ENCODE measurements at regions not wholly inside any gene's neighbourhood (a gene's known extent, or its start where the extent isn't known, plus 50 kb on each side); places are given as distances from the start of the nearest gene placed in this dataset.

DNA sequence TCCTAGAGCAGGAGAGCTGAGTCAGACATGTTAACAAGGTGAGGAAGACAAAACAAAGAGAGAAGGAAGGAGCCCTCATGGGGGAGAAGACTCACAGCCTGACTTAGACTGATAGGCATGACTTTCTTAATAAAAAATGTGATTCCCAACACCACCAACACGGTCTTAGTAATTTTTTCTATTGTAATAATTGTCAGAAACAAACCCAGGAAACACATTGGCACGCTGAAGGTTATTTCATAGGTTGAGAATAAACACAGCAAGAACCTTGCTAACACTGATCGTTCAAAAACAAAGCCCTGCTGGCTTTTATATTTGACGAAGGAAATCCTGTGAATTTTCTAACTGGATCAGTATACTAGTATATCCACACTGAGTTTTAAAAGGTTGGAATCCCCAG, 286.8 kb downstream of the HACE1 start:
- DNase-seq: no peak

DNA sequence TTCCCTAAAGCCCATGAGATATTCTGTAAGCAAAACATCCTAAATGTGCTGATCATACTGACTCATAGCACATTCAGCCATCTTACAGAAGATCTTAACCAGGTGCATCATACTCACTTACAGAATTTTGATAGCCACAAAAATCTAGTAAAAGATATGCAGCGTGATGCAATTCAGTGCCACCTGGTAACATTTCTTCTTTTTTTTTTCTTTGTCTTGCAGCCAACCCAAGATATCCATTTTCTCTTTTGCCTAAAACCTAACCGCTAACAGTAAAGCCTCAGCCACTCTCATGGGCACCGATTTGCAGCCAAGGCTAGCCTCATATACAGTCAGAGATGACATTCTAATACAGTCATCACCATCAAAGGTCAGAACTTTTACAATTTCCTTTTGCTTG, 293.3 kb downstream of the HACE1 start:
- DNase-seq: no peak

DNA sequence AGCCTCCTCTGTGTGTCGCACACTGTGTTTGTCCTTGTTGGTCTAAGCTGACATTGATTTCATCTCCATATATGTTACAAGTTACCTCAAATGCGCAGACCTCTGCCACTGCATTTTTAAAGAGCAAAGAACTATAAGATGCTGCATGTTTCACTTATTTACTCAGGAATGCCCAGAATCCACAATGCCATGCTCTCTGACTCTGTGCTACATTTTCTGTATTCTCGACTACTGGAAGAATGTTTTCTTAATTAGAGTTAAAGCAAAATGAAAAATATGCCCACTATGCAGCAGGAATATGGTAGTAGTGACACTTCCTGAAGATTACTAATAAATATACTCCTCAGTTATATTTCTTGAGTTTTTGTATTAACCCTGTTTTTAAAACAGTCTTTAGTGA, 296.4 kb downstream of the HACE1 start:
- DNase-seq: no peak

DNA sequence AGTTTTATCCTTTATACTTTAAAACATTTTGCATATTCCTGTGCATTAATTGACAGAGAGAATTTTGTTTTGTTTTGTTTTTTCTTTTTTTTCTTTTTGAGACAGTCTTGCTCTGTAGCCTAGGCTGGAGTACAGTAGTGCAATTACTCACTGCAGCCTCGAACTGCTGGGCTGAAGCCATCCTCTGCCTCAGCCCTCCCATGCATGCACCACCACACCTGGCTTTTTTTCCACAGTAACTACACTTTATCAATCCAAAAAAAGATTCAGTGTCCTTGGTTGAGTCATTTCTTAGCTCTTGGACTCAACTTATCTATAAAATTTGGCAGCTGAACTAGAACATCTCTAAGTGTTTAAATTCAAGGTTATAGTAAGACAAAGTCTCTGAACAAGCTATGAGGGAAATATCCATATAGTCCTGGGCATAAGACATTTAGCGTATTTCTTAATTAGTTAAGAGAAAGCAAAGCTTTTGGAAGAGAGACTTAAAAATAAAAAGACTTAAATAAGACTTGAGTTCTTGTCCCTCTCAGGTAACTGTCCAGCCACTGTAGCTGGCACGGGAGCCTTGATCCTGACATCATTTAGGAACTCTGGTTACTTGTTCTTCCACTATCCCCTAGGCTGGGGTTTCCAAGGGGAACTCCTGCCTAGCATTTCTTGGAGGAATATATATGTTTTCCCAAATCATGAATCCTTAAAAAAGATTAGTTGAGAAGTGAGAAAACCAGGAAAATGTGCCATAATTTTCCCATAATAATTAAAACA, 300.1 kb downstream of the HACE1 start:
- no peak for DNase-seq

DNA sequence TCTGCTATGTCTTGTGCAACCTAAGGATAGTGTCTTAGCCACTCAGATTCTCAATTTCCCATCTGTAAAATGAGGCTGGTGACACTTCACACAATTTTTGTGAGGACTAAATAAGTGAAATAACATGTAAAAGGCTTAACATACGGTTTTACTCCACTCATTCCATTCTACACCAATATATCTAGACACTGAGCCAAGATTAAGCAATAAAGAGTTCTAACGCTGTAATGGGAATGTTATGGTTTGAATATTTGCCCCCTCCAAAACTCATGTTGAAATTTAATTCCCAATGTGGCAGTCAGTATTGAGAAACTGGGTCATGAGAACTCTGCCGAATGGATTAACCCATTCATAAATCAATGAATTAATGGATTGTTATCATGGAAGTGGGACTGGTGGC, 301.0 kb downstream of the HACE1 start:
- DNase-seq: no peak

DNA sequence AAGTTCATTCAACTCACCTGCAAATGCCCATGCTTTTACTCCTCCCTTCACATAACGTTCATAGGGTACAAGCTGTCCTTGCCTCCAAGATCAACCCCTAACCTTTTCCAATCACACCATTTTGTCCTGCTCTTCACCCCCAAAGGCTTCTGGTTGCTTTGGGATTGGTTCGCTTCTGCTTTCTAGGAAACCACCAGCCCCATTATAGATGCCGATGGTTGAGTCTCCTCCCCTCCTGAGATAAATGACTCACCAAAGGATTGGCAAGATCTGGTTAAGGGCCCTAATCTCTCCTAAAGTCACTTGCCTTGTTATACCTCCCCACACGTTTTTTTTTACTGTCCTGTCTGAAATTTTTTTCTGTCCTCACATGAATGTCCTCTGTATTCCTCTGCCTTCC, 311.4 kb downstream of the HACE1 start:
- no peak for DNase-seq

DNA sequence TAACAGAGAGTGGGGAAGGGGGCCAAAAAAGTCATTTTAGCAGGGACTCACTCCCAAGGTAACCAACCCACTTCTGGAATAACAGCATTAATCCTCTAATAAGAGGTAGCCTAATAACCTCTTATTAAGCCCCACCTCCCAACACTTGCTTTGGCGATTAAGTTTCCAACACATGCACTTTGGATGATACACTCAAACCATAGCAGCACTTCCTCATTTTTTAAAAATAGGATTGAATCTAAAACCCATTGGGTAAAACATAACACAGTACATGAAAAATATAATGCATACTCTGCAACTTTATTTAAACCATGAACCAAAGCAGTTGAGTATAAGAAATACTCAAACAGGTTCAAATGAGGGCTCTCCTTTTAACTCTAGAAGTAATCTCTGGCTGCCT, 318.3 kb downstream of the HACE1 start:
- DNase-seq: no peak

DNA sequence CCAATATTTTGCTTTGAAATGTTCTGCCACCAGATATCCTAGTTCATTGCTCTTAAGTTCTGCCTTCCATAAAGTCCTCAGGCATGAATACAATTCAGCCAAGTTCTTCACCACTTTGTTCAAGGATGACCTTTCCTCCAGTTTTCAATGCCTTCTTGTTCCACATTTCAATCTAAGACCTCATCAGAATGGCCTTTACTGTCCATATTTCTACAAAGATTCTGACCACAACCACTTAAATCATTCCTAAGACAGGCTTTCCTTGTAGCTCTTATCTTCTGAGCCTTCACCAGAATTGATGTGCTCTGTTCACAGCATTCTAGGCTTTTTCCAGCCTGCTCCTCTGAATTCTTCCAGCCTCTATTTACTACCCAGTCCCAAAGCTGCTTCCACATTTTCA, 319.0 kb downstream of the HACE1 start:
- DNase-seq: no peak

DNA sequence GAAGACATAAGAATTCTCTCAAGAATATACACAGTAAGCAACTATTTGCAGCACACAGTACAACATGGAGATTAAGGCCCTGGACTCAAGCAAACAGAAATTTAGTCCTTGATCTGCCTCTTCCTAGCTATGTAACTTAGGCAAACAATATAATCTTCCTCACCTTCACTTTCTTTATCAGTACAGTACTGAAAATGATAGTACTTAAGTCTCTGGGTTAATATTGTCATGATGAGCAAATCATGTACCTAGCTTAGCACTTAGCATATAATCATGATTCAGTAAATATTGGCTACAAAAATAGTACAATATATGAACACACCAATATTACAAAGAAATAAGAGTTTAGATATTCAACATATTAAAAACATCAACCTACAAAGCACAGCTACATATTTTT, 320.5 kb downstream of the HACE1 start:
- no peak for DNase-seq

DNA sequence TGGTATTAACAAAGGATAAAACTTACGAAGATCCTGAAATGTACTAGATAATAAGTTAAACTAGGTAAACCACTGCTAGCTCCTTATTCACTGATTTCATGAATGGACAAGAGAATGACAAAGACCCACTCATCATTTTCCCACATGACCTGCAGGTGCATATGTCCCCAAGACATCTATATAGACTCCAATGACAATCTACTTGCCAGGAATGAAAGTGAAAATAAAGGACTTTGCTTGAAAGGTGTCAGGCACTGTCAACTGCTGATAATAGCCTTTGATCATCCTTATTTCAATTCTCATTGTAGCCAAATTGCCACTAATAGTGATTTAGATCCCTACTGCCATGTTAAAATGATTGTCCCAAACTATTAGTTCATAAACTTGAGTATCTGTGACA, 321.8 kb downstream of the HACE1 start:
- no peak for DNase-seq

DNA sequence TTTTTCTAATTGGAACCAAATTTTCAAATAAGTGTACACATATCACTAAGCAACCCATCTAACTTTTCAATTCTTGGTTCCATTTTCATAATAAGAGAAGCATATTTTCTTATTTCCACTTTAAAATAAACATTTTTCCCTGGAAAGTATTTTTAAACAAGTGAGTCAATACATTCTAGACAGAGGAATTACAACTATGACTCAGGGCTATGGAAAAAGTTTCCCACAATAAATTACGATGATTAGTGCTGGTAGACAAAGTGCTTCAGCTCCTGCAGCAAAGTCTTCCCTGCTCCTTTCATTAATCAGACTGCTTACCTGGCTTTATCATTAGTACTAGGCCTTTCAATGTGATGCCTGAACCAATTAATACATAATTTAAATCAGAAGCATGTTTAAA, 322.5 kb downstream of the HACE1 start:
- DNase-seq: no peak

DNA sequence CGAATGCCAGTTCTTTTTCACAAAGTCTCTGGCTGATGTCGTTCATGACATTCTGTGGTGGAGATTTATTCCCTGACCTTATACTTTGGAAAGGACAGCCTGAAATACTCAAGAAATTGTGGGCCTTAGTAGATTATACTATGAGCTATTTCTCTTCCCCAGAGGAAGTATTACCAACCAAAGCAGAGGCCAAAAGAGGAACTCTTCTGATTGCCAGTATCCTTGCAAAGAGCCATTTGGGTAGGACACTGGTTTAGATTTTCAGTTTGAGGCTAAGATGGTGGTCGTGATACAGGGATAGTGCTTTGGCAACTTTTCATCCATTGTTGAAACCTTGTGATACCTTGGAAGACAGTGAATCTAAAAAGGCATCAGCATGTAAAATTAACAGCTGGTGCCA, 327.3 kb downstream of the HACE1 start:
- DNase-seq: no peak

DNA sequence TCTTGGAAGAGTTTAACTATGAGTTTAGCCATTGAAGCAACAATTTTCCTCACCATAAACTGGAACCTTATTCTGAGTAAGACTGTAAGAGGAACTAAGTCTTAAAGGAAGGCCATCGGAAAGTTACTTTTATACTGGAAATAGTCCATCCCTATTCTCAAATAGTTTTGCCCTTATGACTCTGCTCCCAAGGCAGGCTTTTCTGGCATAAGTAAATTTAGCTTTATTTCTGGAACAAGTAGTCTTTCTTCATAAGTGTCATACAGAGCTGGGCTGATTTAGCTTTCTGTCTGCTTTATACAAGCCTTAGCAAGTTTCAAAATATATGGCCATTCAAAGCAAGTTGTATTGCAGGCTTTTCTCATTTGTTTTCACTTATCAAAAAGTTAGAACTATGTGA, 328.1 kb downstream of the HACE1 start:
- no peak for DNase-seq

DNA sequence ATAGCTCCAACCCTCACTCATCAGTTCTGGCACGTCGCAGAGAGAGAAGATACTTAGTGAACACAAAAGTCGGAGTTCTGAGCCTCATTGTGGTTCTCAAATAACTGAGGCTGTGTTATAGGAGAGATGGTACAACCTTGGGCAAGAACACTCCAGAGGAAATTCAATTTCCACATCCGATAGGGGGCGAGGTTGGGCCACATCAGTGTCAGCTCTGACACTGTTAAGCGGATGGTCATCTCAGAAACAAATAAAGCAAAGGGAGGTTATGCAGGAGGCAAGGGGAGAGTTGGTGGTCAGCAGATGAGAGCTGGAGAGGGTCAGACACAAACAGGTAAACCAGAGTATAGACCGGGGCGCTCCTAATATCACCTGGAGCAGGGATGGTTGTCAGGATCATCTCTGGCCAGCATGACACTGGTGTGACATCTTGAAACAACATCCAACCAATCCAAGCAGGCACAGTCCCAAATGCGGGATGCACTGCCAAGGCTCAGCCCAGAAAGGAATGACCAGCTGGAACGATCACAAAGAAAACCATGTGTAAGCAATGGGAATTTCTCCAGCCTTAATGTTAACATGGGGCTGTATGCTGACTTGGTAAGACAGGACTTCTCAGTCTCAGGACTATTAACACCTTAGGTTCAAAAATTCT, 331.8 kb downstream of the HACE1 start:
- no peak for DNase-seq

DNA sequence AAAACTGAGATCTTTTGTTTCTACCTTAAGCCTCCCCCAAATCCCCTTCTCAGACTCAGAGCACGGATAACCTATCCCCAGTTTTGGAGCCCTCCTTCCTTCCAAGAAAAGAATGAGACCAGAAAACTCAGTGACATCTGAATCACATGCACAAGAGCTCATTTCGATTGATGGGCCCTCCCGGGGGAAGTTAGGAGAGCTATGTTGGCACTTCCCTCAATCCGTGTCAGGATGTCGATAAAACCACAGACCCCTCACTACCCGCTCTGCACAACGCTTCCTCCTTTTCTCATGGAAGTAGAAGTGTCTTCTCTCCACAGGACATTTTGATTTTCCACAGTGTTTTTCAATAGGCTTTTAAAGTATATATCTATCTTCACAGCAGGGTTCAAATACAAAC, 332.4 kb downstream of the HACE1 start:
- no peak for DNase-seq

DNA sequence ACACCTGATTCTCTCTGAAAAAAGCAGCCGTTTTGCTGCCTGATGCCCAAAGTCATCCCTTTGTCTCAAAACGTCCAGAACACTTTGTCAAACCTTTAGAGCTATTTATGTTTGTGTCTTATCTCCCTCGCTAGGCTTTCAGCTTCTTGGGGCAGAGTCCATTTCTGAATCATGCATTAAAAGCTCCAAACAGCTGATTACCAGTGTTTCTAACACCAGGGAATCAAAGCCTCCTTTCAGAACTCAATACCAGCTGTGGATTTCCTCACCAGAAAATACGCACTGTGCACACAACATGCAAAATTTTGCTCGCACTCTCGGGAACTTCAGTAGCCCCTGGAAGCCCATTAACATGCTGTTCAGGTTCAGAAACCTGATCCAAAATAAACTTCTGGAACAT, 333.3 kb downstream of the HACE1 start:
- DNase-seq: no peak

DNA sequence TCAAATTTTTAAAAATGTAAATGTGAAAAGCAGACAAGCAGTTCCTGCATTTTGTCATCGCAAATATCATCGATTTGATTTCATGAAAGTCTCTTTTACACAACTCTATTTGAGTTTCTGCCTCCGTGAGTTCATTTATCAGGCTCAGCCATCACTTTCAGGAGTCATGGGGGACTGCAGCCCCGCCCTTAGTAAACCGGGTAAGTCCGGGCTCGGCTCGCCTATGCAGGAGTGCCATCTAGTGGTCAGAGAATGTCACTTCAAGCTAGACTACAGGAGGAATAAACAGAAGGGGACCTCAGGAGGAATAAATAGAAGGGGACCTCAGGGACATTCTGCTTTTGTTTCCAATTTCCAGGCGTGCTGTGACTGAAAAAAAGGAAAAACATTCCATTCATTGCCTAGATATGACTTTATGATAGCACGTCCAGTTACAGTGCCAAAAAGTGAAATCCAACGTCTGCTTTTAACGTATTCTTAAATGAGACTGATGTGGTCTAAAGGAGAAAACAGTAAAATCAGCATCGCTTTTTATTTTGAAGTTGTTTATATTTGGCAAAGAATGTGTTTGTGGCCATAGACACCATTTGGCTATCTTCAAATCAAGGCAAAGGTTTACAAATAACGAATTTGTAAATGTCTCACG, 333.9 kb downstream of the HACE1 start:
- peak; percentile 75 for DNase-seq

DNA sequence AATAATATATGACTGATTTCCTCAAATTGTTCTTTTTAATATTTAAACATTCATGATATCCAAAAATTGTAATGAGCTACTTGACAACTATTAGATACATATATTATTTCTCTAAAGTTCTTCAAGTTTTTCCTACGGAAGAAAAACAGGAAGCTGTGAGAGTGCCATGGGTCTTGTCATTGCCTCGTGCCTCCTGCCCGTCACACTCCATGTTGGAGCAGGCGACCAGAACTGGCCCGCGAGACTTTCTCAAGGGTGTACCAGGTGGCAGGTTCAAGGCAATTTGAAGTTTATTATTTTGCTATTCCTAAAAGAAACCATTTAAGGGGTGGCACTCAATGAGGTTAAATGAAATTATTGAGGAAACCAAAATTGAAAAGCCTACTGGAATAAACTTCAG, 337.2 kb downstream of the HACE1 start:
- no peak for DNase-seq

DNA sequence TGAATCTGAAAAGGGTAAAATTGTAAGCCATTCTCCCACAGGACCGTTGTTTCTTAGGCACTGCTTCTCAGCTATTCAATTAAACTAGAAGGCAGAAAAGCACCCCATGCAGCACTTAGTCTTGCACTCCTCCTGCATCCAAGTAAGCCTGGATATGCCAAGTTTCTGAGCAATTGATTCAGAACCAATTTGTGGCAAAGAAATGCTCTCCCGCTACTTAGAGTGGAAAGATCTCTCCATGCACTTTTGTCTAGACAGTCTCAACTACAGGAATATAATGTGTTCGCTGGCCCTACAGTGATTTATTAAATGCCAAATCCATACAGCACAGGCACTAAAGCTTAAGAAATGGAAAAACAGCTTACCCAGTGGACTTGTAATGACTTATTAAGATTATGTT, 338.5 kb downstream of the HACE1 start:
- DNase-seq: no peak

DNA sequence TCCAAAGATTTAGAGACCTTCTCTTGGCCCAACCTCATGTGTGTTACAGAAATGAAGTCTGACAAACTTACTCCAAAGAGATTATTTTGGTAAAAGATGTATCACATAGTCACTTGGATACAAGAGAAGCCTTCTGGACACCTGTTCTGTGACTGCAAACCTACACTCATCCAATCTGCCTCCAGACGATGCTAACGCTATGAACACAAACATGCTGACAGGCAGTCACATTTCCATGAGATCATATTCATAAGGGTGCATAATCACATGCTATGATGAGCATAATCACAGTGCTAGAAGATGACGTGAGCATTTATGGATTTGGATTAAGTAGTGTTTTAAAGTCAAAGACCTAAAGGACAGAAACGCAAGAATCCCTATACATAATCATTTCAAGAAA, 340.2 kb downstream of the HACE1 start:
- DNase-seq: no peak

DNA sequence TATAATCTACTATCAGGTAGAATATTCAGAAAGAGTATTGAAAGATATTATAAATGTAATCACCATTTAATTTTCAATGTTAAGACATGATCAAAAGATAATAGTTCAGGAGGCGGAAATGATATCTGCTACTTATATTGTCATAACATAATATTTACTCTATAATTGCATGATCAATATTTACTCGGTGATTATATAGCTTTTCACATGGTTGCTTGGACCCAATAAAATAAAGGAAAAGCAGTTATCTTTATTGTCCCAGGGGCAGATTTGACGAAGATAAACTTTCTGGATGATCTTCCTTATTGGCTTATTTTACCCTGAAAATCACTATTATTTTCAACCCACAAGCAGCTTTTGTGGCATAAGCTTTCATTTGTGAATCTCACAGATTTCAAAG, 350.4 kb downstream of the HACE1 start:
- DNase-seq: no peak

DNA sequence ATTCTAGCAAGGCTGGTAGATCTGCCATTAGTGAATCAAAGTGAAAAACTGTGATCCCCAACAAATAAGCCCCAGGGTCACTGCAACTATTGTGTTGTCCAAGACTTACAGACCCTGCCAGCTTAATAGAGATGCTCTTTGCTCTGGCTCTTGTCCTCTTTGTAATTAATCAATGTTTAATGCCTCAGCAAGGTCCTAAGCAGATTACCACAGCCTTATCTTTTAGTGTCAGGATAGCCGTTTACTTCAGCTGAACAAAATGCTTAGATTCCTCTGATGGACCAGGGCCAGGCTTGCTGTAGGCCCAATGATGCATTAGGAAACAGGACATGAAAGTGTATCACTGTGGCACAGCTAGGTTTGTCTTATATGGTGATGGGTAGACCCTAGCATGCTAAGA, 353.3 kb downstream of the HACE1 start:
- DNase-seq: no peak

DNA sequence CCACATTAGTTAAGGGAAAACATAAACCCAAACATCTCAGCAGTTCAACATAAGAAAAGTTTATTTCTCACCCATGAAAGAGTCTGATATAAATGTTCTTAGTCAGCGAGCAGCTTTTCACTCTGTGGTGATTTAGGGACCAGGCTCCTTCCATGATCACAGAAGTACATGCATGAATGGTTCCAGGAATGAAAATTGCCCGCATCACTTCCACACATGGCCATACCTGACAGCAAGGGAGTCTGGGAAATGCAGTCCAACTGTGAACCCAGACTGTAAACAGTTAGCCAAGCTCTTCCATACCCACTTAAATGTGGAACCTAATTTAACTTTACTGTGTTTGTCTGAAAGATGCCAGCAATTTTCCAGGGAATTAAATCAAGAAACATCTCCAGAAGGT, 353.9 kb downstream of the HACE1 start:
- no peak for DNase-seq

DNA sequence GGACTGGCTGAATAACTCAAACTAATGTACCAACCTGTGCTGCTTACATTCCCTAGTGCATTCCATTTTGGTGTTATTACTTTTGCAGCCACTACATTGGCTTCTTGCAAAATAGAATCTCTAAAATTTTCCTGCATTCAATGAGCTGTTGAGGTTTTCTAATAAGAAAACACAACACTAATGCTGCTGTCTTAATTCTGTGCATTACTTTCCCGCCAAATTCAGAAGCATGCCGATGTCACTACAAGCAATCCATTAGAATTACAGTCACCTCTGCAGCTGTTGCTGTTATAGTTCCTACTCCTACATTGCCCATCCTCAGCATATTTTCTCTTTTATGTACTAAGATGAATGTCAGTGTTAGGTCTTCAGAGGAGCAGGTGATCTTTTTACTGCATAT, 359.5 kb downstream of the HACE1 start:
- DNase-seq: no peak

DNA sequence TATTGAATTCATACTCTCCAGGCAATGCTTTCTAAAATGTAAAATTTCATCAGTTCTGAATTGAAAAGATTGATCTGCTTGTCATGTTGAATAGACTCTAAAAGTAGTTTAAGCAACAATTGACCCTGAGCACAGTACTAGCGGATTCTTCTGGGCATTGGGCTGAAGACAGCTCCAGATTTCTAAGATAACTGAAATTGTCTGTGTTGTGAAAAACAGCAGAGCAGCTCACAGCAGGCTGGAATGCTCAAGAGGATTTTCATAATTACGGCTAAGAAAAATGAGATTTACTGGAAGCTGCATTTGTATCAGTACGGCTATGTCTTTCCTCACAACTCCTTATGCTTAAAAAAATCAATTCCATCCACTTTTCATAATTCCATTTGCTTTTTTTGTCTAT, 373.7 kb downstream of the HACE1 start:
- DNase-seq: no peak

Data from activated T-cell treated with anti-CD3 and anti-CD28 coated beads, Interleukin-2, amount 50 U/mL, for 48 hours (primary cell).